GM12864 (cell line): ENCODE measurements at regions not wholly inside any gene's neighbourhood (a gene's known extent, or its start where the extent isn't known, plus 50 kb on each side); places are given as distances from the start of the nearest gene placed in this dataset.

Experiments
- DNase-seq: peaks from one replicate; pipeline ENCODE4 v3.0.0-alpha.2; 2011; ENCODE audit warnings: low read depth
- H3K4me3 ChIP-seq: 2 replicates; pipeline ENCODE4 v1.5.1; 2011; ENCODE audit warnings: mild to moderate bottlenecking, low read depth, low read length, control low read depth
- TF ChIP-seq, protein P1 (sequence below): IDR thresholded peaks from 2 replicates; pipeline ENCODE4 v1.5.1; 2011; ENCODE audit warnings: low read depth, mild to moderate bottlenecking, moderate library complexity, low read length, control low read depth, inconsistent platforms; ENCODE audit errors: missing control alignments

DNA sequence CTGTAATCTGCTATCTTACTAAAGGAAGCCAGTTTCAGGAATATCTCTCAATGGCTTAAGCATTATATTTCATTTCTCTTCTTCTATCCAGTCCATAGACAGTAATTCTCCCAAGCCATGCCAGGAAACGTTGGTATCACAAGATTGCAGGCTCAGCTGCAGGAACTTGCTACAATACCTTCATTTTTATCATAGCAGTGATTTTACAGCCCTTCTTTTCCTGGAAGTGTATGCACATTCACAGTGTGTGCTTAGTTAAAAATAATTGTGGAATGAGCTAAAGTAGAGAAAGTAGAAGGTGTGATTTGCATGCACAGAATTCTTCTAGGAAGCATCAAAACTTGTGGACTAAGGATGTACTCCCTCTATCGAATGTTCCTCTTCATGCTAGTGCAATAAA, 647.2 kb upstream of the PTBP2 start:
- TF ChIP-seq, protein P1, sequence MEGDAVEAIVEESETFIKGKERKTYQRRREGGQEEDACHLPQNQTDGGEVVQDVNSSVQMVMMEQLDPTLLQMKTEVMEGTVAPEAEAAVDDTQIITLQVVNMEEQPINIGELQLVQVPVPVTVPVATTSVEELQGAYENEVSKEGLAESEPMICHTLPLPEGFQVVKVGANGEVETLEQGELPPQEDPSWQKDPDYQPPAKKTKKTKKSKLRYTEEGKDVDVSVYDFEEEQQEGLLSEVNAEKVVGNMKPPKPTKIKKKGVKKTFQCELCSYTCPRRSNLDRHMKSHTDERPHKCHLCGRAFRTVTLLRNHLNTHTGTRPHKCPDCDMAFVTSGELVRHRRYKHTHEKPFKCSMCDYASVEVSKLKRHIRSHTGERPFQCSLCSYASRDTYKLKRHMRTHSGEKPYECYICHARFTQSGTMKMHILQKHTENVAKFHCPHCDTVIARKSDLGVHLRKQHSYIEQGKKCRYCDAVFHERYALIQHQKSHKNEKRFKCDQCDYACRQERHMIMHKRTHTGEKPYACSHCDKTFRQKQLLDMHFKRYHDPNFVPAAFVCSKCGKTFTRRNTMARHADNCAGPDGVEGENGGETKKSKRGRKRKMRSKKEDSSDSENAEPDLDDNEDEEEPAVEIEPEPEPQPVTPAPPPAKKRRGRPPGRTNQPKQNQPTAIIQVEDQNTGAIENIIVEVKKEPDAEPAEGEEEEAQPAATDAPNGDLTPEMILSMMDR, result no peak
- no peak for DNase-seq
- H3K4me3 ChIP-seq, result no peak overlapping the region

DNA sequence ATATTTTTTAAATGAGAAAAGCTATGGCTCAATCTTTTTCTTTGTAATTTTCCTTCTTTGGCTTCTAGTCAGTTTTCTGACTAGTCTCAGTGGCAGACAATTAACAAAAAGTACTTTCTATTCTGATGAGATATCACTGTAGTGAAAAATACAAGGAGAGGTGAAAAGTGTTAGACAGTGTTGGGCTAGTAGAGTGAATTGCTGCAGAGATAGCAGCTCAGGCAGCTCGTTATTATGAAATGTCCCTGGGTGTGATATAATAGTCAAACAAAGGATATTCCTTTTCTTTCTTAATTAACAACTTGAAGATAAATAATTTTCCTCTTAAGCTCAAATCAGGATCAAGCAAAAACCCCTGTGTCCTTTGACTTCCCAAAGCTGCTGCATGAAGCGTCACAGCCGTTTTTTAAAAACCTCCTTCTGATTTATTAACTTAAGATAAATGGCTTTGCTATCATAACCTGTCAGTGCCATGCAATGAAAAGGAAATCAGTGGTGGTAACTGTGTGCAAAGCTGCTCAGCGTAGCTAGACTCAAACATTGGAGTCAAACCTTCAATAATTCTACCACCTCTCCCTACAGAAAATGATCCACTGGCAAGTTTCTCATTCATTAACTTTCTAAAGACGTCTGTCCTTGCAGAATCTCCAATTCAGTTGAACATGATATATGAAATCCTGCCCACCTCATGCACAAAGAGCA, 646.6 kb upstream of the PTBP2 start:
- TF ChIP-seq, protein P1, result no peak
- no peak for DNase-seq
- no peak overlapping the region for H3K4me3 ChIP-seq

DNA sequence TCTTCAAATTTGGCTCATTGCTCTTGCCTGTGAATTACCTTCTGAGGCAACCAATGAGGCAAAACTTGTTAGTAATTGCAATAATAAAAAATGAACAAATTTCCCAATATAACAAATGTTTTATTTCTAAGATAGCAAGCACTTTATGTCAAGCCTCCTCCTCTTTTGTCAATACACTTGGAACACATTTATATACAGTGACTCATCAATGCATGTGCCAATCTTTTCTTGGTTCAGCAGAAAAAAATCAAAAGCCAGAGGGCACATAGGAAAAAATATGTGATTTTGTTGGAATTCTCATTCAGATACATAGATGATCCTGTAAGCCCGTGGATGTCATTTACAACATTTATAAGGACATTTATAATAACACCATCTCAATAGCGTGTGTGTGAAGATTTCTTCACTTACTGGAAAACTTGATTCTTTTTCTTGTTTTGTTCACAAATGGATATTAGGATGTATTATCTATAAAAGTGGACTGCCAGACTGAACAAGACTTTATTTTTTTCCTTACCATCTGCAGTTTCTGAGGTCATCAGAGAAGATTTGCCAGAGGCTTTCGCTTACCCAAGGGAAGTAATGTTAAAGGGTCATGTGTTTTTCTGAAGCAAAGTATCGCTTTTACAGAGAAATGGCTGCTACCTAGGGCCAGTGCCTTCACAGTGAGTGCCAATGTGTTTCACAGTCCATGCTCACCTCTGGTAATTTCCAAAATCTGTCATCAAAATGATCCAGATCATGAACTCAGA, 645.7 kb upstream of the PTBP2 start:
- DNase-seq, result no peak
- TF ChIP-seq, protein P1, result no peak
- no peak overlapping the region for H3K4me3 ChIP-seq

DNA sequence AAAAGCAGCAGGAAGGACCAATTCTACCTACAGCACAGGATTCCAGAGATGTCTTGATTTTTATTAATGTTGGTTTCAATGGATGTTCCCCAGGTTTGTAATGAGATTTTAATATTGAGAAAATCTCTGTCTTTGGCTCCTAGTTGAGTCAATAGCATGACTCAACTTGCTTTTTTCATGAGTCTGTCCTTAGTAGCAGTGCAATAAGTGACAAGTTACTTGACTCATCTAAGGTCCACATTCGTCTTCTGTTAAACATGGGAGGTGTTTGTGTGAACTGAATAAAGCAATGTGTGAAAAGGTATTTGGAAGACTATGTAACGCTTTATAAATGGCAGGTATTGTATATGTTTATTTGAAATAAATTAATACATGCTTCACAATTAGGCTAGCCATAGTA, 645.0 kb upstream of the PTBP2 start:
- TF ChIP-seq, protein P1, result no peak
- H3K4me3 ChIP-seq, result no peak overlapping the region
- DNase-seq, result no peak

DNA sequence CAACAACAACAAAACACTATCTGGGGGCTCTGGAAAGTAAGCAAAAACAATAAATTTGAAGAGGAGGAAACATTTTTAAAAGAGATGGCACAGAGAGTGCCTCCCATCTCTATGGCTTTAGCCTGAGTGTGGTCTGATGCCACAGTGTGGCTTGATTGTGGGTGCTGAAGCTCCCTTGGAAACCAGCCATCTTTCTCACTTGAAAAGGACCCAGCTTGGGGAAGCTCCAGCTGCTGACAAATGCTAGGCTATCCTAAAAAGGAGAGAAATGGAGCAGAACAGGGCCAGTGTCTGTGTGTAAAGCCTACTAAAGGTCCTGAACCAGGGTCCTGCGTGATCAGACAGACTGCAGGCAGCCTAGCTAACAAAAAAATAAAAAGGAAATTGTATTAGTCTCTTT, 642.0 kb upstream of the PTBP2 start:
- no peak overlapping the region for H3K4me3 ChIP-seq
- no peak for DNase-seq
- TF ChIP-seq, protein P1, result no peak

DNA sequence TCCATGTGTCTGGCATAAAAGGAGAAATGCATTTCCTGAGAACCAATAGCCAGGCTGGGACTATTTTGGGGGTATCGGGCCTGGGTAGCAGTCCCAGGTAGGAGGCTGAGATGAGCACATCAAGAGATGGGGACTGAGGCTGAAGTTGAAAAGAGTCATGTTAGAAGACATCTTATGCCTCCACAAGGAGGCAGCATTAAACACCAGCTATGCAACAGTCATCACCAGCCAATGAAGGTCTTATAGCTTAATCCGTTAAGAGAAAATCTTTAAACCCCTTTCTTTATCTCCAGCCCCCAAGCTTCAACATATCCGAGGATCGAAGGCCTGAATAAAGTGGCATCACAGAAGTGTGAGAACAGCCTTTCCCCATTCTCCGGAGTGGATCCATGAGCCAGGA, 640.7 kb upstream of the PTBP2 start:
- no peak for DNase-seq
- TF ChIP-seq, protein P1, result no peak
- no peak overlapping the region for H3K4me3 ChIP-seq
